Keratinocyte (primary cell): ENCODE measurements at regions not wholly inside any gene's neighbourhood (a gene's known extent, or its start where the extent isn't known, plus 50 kb on each side); places are given as distances from the start of the nearest gene placed in this dataset.
A peak's percentile ranks its signal among the peaks of the same experiment; 100 is the strongest.

Experiments used
- DNase-seq: peaks from one replicate; pipeline ENCODE4 v3.0.0-alpha.2; 2011; ENCODE audit warnings: low read depth, missing footprints, low spot score
- FAIRE-seq: peaks from 2 replicates; lab custom pipeline; 2011; peaks lifted over from hg19 to GRCh38; lab: Jason Lieb, UNC
- H2AFZ ChIP-seq: 2 replicates; pipeline ENCODE4 v1.6.0; 2012; ENCODE audit warnings: low read length, control low read depth, inconsistent platforms; ENCODE audit not compliant: control insufficient read depth
- H3K27ac ChIP-seq: 2 replicates; pipeline ENCODE4 v1.5.1; 2011; ENCODE audit warnings: low read length; ENCODE audit not compliant: control insufficient read depth, insufficient read depth
- H3K27me3 ChIP-seq: 3 replicates; pipeline ENCODE4 v1.6.0; 2011; ENCODE audit warnings: low read length; ENCODE audit not compliant: control insufficient read depth, insufficient read depth; ENCODE audit errors: extremely low read depth
- H3K36me3 ChIP-seq, 2 experiments: 2 replicates in 1 of 2; 3 replicates in 1 of 2; pipeline ENCODE4 v1.5.1; 2011; ENCODE audit warnings: low read length in 2 of 2, mild to moderate bottlenecking in 1 of 2; ENCODE audit not compliant: control insufficient read depth in 2 of 2, insufficient read depth in 2 of 2; ENCODE audit errors: extremely low read depth in 1 of 2
- H3K4me1 ChIP-seq: 3 replicates; pipeline ENCODE4 v1.5.1; 2011; ENCODE audit warnings: low read length; ENCODE audit not compliant: control insufficient read depth, insufficient read depth; ENCODE audit errors: extremely low read depth
- H3K4me2 ChIP-seq: 3 replicates; pipeline ENCODE4 v1.6.0; 2011; ENCODE audit warnings: low read depth, low read length; ENCODE audit not compliant: control insufficient read depth, insufficient read depth; ENCODE audit errors: extremely low read depth
- H3K4me3 ChIP-seq, 3 experiments: fragments of 200-600 bp in 1 of 3; sonication (generic) in 1 of 3; 2 replicates in 2 of 3; 3 replicates in 1 of 3; pipeline ENCODE4 v1.5.1; 2011 to 2016; ENCODE audit warnings: low read length in 3 of 3, mild to moderate bottlenecking in 3 of 3, control low read depth in 2 of 3, inconsistent platforms in 1 of 3, low read depth in 1 of 3, mixed read lengths in 1 of 3, mixed run types in 1 of 3, moderate library complexity in 1 of 3; ENCODE audit not compliant: control insufficient read depth in 2 of 3, insufficient read depth in 2 of 3; ENCODE audit errors: extremely low read depth in 1 of 3
- H3K79me2 ChIP-seq: 2 replicates; pipeline ENCODE4 v1.6.0; 2012; ENCODE audit warnings: low read length; ENCODE audit not compliant: control insufficient read depth, insufficient read depth
- H3K9ac ChIP-seq: 3 replicates; pipeline ENCODE4 v1.6.0; 2011; ENCODE audit warnings: low read length; ENCODE audit not compliant: control insufficient read depth, insufficient read depth; ENCODE audit errors: extremely low read depth
- H3K9me1 ChIP-seq: 3 replicates; pipeline ENCODE4 v1.6.0; 2011; ENCODE audit warnings: low read length; ENCODE audit not compliant: control insufficient read depth, insufficient read depth; ENCODE audit errors: extremely low read depth
- H3K9me3 ChIP-seq: 2 replicates; pipeline ENCODE4 v1.5.1; 2012; ENCODE audit warnings: low read depth, low read length; ENCODE audit not compliant: control insufficient read depth
- H4K20me1 ChIP-seq: 3 replicates; pipeline ENCODE4 v1.6.0; 2011; ENCODE audit warnings: low read length; ENCODE audit not compliant: control insufficient read depth, insufficient read depth; ENCODE audit errors: extremely low read depth
- CTCF ChIP-seq, 3 experiments: IDR thresholded peaks in 1 of 3; conservative IDR thresholded peaks in 1 of 3; optimal IDR thresholded peaks in 1 of 3; 2 replicates in 2 of 3; 3 replicates in 1 of 3; pipeline versions ENCODE3 to v1.5.1; 2011; ENCODE audit warnings: low read length in 3 of 3, mild to moderate bottlenecking in 3 of 3, moderate library complexity in 2 of 3, control low read depth in 1 of 3, inconsistent platforms in 1 of 3; ENCODE audit not compliant: insufficient read depth in 2 of 3; ENCODE audit errors: extremely low read depth in 1 of 3
- EZH2 ChIP-seq: IDR thresholded peaks from one replicate; pipeline ENCODE4 v1.6.1; 2012; ENCODE audit warnings: inconsistent platforms, mild to moderate bottlenecking, low read length, moderate library complexity
- dilution Hi-C: fragments of 300-500 bp; cut with MboI; formaldehyde crosslinking; loops from one replicate; pipeline ENCODE4 v1.7.0; 2020; ENCODE audit warnings: low sequenced_read_pairs; ENCODE audit not compliant: extremely low pct_ligation_motif_present

DNA sequence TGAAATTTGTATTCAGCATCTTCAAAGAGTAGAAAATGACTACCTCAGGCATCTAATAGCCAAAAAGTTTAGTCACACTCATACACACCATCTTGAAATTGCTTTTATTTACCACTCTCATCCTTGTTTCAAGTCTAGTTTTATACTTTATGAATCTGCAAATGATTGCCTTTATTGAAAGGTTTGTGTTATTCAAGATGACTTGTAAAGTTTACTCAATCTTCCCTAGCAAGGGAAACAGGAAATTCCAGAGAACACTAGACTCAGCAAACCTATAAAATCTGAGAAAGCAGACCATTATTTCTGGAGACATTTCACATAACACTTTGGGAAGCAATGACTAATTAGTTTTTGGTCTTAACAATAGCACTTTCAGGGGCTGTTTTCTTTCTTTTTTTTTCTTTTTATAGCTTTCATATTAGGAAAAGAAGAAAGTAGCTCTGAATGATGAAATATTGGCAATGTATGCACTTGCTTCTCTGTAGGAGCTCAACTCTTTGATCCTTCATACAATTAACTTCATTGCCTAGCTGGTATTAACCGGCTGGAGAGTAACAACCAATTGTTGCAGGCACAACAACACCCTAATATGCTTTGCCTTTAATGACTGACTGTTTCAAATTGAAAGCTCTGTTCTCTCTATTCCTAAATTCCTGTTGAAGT lies 68.9 kb upstream of the HDAC9 start:
- H3K79me2 ChIP-seq = no peaks in the 10 kb centered on the region
- H4K20me1 ChIP-seq = no peaks in the 10 kb centered on the region
- H3K9ac ChIP-seq = no peak overlapping the region
- no peaks in the 10 kb centered on the region for H3K9me3 ChIP-seq
- TF ChIP-seq CTCF (optimal IDR thresholded peaks at IDR 0.05 in 1 of 3, IDR thresholded peaks at IDR 0.05 in 1 of 3, conservative IDR thresholded peaks at IDR 0.05 in 1 of 3; ENCODE audit: extremely low read depth in 1 of 3, insufficient read depth in 2 of 3, low read length in 3 of 3) (no peak), EZH2 (no peak)
- H3K27ac ChIP-seq = no peak overlapping the region
- H3K4me3 ChIP-seq = no peak overlapping the region
- DNase-seq (no peak), FAIRE-seq (no peak)
- H2AFZ ChIP-seq = peak overlapping the region; percentile 15
- dilution Hi-C loops = no loop called here
- H3K27me3 ChIP-seq = no peaks in the 10 kb centered on the region
- H3K4me1 ChIP-seq = peaks cover 11% of the 10 kb centered on the region
- no peaks in the 10 kb centered on the region for H3K36me3 ChIP-seq
- H3K4me2 ChIP-seq = peak overlapping the region; percentile 13
- no peaks in the 10 kb centered on the region for H3K9me1 ChIP-seq

- H3K79me2 ChIP-seq = no peaks in the 10 kb centered on the region
- H3K27me3 ChIP-seq = no peaks in the 10 kb centered on the region
- H3K4me3 ChIP-seq = no peak overlapping the region
- no peak overlapping the region for H3K27ac ChIP-seq
- peaks cover 11% of the 10 kb centered on the region for H3K4me1 ChIP-seq
- H3K4me2 ChIP-seq = no peak overlapping the region
- no peak overlapping the region for H3K9ac ChIP-seq
- FAIRE-seq = no peak
- H3K9me3 ChIP-seq = no peaks in the 10 kb centered on the region
- dilution Hi-C loops = no loop called here
- no peaks in the 10 kb centered on the region for H4K20me1 ChIP-seq
- DNase-seq = no peak
- no peak for TF ChIP-seq EZH2
- TF ChIP-seq CTCF (optimal IDR thresholded peaks at IDR 0.05 in 1 of 3, IDR thresholded peaks at IDR 0.05 in 1 of 3, conservative IDR thresholded peaks at IDR 0.05 in 1 of 3; ENCODE audit: extremely low read depth in 1 of 3, insufficient read depth in 2 of 3, low read length in 3 of 3) = no peak
- no peaks in the 10 kb centered on the region for H3K36me3 ChIP-seq
- H2AFZ ChIP-seq = no peak overlapping the region
- H3K9me1 ChIP-seq = no peaks in the 10 kb centered on the region
Measured at GRCh38 chr7:18429547-18429946, 66.0 kb upstream of the HDAC9 start.
